ENCODE measurements at regions not wholly inside any gene's neighbourhood (a gene's known extent, or its start where the extent isn't known, plus 50 kb on each side); places are given as distances from the start of the nearest gene placed in this dataset.

DNA sequence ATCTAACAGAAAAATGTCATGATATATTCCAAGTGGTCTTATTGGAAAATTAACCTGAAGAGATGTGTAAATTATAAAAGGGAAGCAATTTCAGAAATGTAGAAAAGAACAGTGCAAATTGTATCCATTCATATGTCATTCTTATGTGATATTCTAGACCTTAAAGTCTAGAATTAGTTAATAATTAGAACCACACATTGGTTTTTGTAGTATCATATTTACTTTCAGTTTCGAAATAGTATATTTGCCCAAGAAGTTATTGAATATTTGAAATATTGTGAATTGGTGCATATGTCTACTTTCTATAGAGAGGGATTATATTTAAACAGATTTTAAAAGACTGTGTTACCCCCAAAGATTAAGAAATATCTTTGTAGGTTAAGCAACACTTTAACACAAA lies 1348.6 kb upstream of the ACVR2A start:
- H3K36me3 ChIP-seq (ENCODE audit: low read depth) = no peaks in the 10 kb centered on the region
- H3K4me1 ChIP-seq (ENCODE audit: low read depth) = no peaks in the 10 kb centered on the region
- TF ChIP-seq, protein P1, sequence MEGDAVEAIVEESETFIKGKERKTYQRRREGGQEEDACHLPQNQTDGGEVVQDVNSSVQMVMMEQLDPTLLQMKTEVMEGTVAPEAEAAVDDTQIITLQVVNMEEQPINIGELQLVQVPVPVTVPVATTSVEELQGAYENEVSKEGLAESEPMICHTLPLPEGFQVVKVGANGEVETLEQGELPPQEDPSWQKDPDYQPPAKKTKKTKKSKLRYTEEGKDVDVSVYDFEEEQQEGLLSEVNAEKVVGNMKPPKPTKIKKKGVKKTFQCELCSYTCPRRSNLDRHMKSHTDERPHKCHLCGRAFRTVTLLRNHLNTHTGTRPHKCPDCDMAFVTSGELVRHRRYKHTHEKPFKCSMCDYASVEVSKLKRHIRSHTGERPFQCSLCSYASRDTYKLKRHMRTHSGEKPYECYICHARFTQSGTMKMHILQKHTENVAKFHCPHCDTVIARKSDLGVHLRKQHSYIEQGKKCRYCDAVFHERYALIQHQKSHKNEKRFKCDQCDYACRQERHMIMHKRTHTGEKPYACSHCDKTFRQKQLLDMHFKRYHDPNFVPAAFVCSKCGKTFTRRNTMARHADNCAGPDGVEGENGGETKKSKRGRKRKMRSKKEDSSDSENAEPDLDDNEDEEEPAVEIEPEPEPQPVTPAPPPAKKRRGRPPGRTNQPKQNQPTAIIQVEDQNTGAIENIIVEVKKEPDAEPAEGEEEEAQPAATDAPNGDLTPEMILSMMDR (IDR thresholded peaks at IDR 0.05) = no peak
- DNase-seq (no peak), ATAC-seq (no peak)
- H3K4me3 ChIP-seq = no peak overlapping the region
- intact Hi-C loops (cut with DNase I, micrococcal nuclease) = no loop called here
- H3K9me3 ChIP-seq = no peaks in the 10 kb centered on the region

DNA sequence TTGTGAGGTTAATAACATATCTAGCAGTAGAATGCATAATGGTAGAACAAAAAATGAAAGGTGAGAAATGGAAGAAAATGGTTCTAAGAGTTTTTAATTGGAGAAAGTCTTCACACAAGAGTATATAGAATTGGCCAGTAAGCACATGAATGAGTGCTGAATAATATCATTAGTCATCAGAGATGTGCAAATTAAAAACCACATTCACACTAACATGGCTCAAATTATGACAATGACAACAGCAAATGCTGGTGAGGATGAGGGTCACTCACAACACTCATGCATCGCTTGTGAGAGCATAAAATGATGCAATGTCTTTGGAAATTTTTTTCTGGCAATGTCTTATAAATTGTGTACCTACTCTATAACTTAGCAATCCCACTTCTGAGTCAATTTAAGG lies 1355.4 kb upstream of the ACVR2A start:
- no peak for ATAC-seq
- no peak for DNase-seq
- H3K4me1 ChIP-seq (ENCODE audit: low read depth) = no peaks in the 10 kb centered on the region
- intact Hi-C loops (cut with DNase I, micrococcal nuclease) = no loop called here
- TF ChIP-seq, protein P1 (IDR thresholded peaks at IDR 0.05) = no peak
- no peaks in the 10 kb centered on the region for H3K36me3 ChIP-seq (ENCODE audit: low read depth)
- H3K9me3 ChIP-seq = no peaks in the 10 kb centered on the region
- no peak overlapping the region for H3K4me3 ChIP-seq

DNA sequence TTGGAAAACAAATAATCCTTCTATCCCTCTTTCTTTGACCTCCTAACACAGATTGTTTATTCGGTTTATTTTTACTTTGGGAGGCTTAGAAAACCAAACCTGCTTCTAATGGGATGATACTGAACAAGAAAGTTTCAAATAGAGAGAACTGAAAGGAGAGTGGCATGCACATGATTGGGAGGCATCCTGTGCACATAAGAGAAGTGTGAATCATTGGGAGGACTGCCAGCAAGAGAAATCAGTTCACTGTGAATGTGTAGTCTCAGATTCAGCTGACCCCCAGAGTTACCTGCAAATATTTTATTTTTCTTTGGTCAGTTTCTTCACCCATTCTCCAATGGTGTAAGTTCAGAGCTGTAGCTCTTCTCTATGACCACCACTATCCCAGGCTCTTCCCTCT lies 1363.2 kb upstream of the ACVR2A start:
- DNase-seq = no peak
- intact Hi-C loops (cut with DNase I, micrococcal nuclease) = no loop called here
- Histone ChIP-seq H3K4me1 (ENCODE audit: low read depth) (no peaks in the 10 kb centered on the region), H3K36me3 (ENCODE audit: low read depth) (no peaks in the 10 kb centered on the region), H3K9me3 (no peaks in the 10 kb centered on the region), H3K4me3 (no peak overlapping the region)
- TF ChIP-seq, protein P1 (IDR thresholded peaks at IDR 0.05) = no peak
- no peak for ATAC-seq

DNA sequence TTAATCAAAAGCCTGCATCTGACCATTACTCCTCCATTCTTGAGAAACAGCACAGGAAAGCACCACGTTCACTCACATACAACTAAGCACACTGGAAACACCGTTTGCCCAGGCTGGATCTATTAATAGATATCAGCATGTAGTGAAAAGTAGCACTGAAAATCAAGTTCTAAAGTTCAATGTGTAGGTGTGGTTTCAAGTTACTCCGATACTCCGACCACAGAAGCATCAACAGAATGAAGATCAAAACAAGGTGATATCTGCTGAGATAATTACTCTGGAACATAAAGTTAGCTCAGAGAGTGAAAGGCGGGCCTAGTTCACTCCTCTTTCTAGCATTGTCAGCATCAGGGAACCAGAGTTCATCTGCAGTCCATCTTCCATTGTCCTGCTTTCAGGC lies 1367.4 kb upstream of the ACVR2A start:
- intact Hi-C loops (cut with DNase I, micrococcal nuclease) = no loop called here
- Histone ChIP-seq H3K9me3 (no peaks in the 10 kb centered on the region), H3K36me3 (ENCODE audit: low read depth) (no peaks in the 10 kb centered on the region), H3K4me3 (no peak overlapping the region), H3K4me1 (ENCODE audit: low read depth) (no peaks in the 10 kb centered on the region)
- ATAC-seq = no peak
- DNase-seq = no peak
- TF ChIP-seq, protein P1 (IDR thresholded peaks at IDR 0.05) = no peak

DNA sequence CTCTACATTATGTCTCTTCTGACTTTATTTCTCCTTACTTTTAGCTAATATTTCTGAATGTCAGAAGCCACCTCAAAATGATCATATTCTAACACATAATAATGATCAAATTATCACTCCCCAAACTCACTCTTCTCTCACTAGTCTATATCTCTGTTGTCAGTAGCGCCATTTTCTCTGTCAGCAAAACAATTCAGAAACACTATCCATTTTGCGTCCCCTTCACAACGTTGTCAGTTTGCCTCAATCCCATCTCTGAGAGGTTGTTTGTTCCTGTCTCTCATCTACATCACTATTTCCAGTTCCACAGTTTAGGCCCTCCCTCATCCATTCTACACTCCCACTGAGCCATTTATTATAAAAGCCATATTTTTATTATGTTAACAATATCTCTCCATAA lies 1376.3 kb upstream of the ACVR2A start:
- ATAC-seq = no peak
- TF ChIP-seq, protein P1 (IDR thresholded peaks at IDR 0.05) = no peak
- H3K4me1 ChIP-seq (ENCODE audit: low read depth) = no peaks in the 10 kb centered on the region

DNA sequence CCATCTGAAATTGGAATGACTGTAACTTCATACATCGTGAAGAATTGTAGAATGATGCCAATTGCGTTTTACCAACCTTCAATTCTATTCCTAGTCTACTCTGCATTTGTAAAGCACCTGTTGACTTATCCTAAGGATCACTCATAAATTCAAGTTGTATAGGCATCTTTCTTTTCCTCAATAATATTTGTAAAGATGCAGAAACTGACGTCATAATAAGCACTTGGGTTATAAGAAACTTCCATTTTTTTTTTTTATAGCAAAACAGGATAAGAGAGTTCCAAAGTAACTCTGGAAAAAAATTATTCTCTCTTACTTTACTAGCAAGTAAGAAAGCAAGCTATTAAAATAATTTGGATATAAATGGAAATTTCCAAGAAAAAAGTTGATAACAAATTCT lies 1377.4 kb upstream of the ACVR2A start:
- DNase-seq = no peak
- no peaks in the 10 kb centered on the region for H3K36me3 ChIP-seq (ENCODE audit: low read depth)
- ATAC-seq = no peak
- intact Hi-C loops (cut with DNase I, micrococcal nuclease) = no loop called here
- no peak overlapping the region for H3K4me3 ChIP-seq
- TF ChIP-seq, protein P1 (IDR thresholded peaks at IDR 0.05) = no peak
- H3K9me3 ChIP-seq = no peaks in the 10 kb centered on the region
- no peaks in the 10 kb centered on the region for H3K4me1 ChIP-seq (ENCODE audit: low read depth)

More for the DNA sequence above, 1376.3 kb upstream of the ACVR2A start:
- intact Hi-C loops (cut with DNase I, micrococcal nuclease) = no loop called here
- Histone ChIP-seq H3K4me3 (no peak overlapping the region), H3K9me3 (no peaks in the 10 kb centered on the region), H3K36me3 (ENCODE audit: low read depth) (no peaks in the 10 kb centered on the region)
- DNase-seq = no peak

Measured in mucosa of descending colon (tissue), 3 donors.